GM12878 (cell line): ENCODE measurements at regions not wholly inside any gene's neighbourhood (a gene's known extent, or its start where the extent isn't known, plus 50 kb on each side); places are given as distances from the start of the nearest gene placed in this dataset.

Experiments used
- ATAC-seq: fragments of 200-7000 bp; cut with Tn5 transposase; 3 replicates; pipeline ENCODE4 v1.9.1; 2020; ENCODE audit warnings: mild to moderate bottlenecking, moderate library complexity
- BruUV-seq: library from RNA; stranded (reverse); fragments of 400-500 nt; replicated peaks from 2 replicates; lab custom pipeline; 2021; lab: Mats Ljungman, UMichigan
- CTCF ChIA-PET: fragments of 300-600 bp; sonication (Branson Sonifier 250); formaldehyde crosslinking; extraction: SDS; loops from one replicate; lab custom pipeline; 2021; ENCODE audit warnings: inconsistent platforms; lab: Yijun Ruan, JAX
- POLR2A ChIA-PET: fragments of 350-600 bp; formaldehyde crosslinking; extraction: SDS; loops from one replicate; lab custom pipeline; 2021; ENCODE audit warnings: inconsistent platforms; lab: Charles Lee
- RAD21 ChIA-PET: fragments of 300-600 bp; sonication (Branson Sonifier 250); formaldehyde crosslinking; loops from one replicate; lab custom pipeline; 2023; ENCODE audit warnings: antibody characterized with exemption; ENCODE audit not compliant: unreplicated experiment; lab: Charles Lee
- SMC1A ChIA-PET: fragments of 300-600 bp; sonication (Branson Sonifier 250); formaldehyde crosslinking; loops from one replicate; lab custom pipeline; 2023; ENCODE audit not compliant: unreplicated experiment, uncharacterized antibody; lab: Charles Lee
- DNase-seq: peaks from one replicate; pipeline ENCODE4 v3.0.0-alpha.2; 2011; ENCODE audit warnings: low read depth, low spot score
- FAIRE-seq: peaks from 3 replicates; lab custom pipeline; 2011; peaks lifted over from hg19 to GRCh38; lab: Jason Lieb, UNC
- H2AFZ ChIP-seq: 2 replicates; pipeline ENCODE4 v1.6.0; 2011; ENCODE audit warnings: low read depth, low read length, control low read depth; ENCODE audit not compliant: control insufficient read depth
- H3K27ac ChIP-seq: 2 replicates; pipeline ENCODE4 v1.5.1; 2011; ENCODE audit warnings: control low read depth; ENCODE audit not compliant: control insufficient read depth, insufficient read depth
- H3K27me3 ChIP-seq, 2 experiments: replicated peaks in 1 of 2; 2 replicates each; pipeline versions ENCODE4 v1.6.0 to v1.6.1; 2011; ENCODE audit warnings: low read length in 1 of 2; ENCODE audit not compliant: control insufficient read depth in 2 of 2, insufficient read depth in 2 of 2
- H3K36me3 ChIP-seq, 2 experiments: 2 replicates each; pipeline ENCODE4 v1.5.1; 2011; ENCODE audit warnings: low read length in 1 of 2; ENCODE audit not compliant: control insufficient read depth in 2 of 2, insufficient read depth in 2 of 2
- H3K4me1 ChIP-seq: 2 replicates; pipeline ENCODE4 v1.6.1; 2011; ENCODE audit warnings: mild to moderate bottlenecking, low read length, moderate library complexity, mixed read lengths; ENCODE audit not compliant: control insufficient read depth, insufficient read depth
- H3K4me2 ChIP-seq: 2 replicates; pipeline ENCODE4 v1.6.0; 2011; ENCODE audit warnings: control low read depth; ENCODE audit not compliant: control insufficient read depth, insufficient read depth
- H3K4me3 ChIP-seq: fragments of 200-600 bp; sonication (generic); 2 replicates; pipeline ENCODE4 v1.5.1; 2016
- H3K79me2 ChIP-seq: 2 replicates; pipeline ENCODE4 v1.6.0; 2011; ENCODE audit warnings: low read length; ENCODE audit not compliant: control insufficient read depth, insufficient read depth
- H3K9ac ChIP-seq: 2 replicates; pipeline ENCODE4 v1.8.0; 2011; ENCODE audit warnings: low read length, control low read depth, mixed read lengths; ENCODE audit not compliant: control insufficient read depth, insufficient read depth
- H3K9me3 ChIP-seq: replicated peaks from 3 replicates; pipeline ENCODE4 v1.5.1; 2011; ENCODE audit warnings: mild to moderate bottlenecking, low read length; ENCODE audit not compliant: control insufficient read depth, insufficient read depth
- H4K20me1 ChIP-seq: 2 replicates; pipeline ENCODE4 v1.6.0; 2011; ENCODE audit not compliant: control insufficient read depth, insufficient read depth
- DPF2 ChIP-seq: fragments of 450-650 bp; IDR thresholded peaks from 2 replicates; pipeline ENCODE4 v1.6.1; 2017; ENCODE audit warnings: mild to moderate bottlenecking
- HDGF ChIP-seq: fragments of 450-650 bp; IDR thresholded peaks from 2 replicates; pipeline ENCODE4 v1.6.1; 2016; ENCODE audit warnings: antibody characterized with exemption
- JUND ChIP-seq: IDR thresholded peaks from 2 replicates; pipeline ENCODE4 v1.6.1; 2012; ENCODE audit warnings: low read depth, mild to moderate bottlenecking, low read length, improper control_type of control experiment, moderate library complexity
- MXI1 ChIP-seq: fragments of 150-350 bp; IDR thresholded peaks from 2 replicates; pipeline ENCODE4 v1.6.1; 2011; ENCODE audit warnings: low read depth, mild to moderate bottlenecking, inconsistent platforms, low read length, improper control_type of control experiment
- NFXL1 ChIP-seq: fragments of 450-650 bp; IDR thresholded peaks from 2 replicates; pipeline ENCODE4 v1.6.1; 2017; ENCODE audit warnings: antibody characterized with exemption, mild to moderate bottlenecking, borderline replicate concordance
- SMARCA5 ChIP-seq: fragments of 450-650 bp; IDR thresholded peaks from 2 replicates; pipeline ENCODE4 v1.6.1; 2017; ENCODE audit warnings: mild to moderate bottlenecking
- TCF7 ChIP-seq: IDR thresholded peaks from 2 replicates; pipeline ENCODE4 v1.6.1; 2014; ENCODE audit warnings: antibody characterized with exemption, borderline replicate concordance
- WGBS: methylation state at CpG from one replicate; pipeline ENCODE4 v1.1.6; 2016; ENCODE audit warnings: low lambda C conversion rate; ENCODE audit not compliant: insufficient replicate concordance, insufficient coverage; ENCODE audit errors: missing lambda C conversion rate; 5-methylcytosine and 5-hydroxymethylcytosine counted together
- in situ Hi-C: fragments of 300-500 bp; cut with MboI; formaldehyde crosslinking; loops from 9 replicates; pipeline ENCODE4 v1.14.3; 2018; ENCODE audit warnings: mixed read lengths
- intact Hi-C: fragments of 100-400 bp; cut with micrococcal nuclease; formaldehyde crosslinking; loops from one replicate; pipeline ENCODE4 v1.14.2; 2022; ENCODE audit not compliant: unreplicated experiment
- TF ChIP-seq, protein P1 (sequence below): fragments of 450-650 bp; IDR thresholded peaks from 2 replicates; pipeline ENCODE4 v1.6.1; 2018; ENCODE audit warnings: borderline replicate concordance, mild to moderate bottlenecking; ENCODE audit not compliant: partially characterized antibody

DNA sequence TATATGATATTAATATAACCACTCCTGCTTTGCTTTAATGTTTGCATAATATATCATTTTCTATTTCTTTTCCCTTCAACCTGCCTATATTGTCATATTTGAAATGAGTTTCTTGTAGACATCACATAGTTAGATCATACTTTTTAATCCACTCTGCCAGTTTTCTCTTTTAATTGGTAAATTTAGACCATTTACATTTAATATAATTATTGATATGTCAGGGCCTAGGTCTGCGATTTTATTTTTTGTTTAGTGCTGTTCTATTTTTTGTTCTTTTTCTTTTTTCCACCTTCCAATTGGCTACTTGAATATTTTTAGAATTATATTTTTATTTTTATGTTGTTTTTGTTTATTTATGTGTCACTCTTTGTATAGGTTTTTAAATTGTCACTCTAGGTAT, 213.3 kb downstream of the C1orf94 start:
- no peak for ATAC-seq
- no peak for DNase-seq
- H3K79me2 ChIP-seq, result no peaks in the 10 kb centered on the region
- no peaks in the 10 kb centered on the region for H3K4me1 ChIP-seq
- no peak for TF ChIP-seq JUND
- no peak for TF ChIP-seq SMARCA5
- TF ChIP-seq MXI1, result no peak
- no peak for TF ChIP-seq HDGF
- no peak for TF ChIP-seq TCF7
- TF ChIP-seq DPF2, result no peak
- no peak for TF ChIP-seq NFXL1
- TF ChIP-seq, protein P1, sequence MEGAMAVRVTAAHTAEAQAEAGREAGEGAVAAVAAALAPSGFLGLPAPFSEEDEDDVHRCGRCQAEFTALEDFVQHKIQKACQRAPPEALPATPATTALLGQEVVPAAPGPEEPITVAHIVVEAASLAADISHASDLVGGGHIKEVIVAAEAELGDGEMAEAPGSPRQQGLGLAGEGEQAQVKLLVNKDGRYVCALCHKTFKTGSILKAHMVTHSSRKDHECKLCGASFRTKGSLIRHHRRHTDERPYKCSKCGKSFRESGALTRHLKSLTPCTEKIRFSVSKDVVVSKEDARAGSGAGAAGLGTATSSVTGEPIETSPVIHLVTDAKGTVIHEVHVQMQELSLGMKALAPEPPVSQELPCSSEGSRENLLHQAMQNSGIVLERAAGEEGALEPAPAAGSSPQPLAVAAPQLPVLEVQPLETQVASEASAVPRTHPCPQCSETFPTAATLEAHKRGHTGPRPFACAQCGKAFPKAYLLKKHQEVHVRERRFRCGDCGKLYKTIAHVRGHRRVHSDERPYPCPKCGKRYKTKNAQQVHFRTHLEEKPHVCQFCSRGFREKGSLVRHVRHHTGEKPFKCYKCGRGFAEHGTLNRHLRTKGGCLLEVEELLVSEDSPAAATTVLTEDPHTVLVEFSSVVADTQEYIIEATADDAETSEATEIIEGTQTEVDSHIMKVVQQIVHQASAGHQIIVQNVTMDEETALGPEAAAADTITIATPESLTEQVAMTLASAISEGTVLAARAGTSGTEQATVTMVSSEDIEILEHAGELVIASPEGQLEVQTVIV, result no peak
- no peak for FAIRE-seq
- H4K20me1 ChIP-seq, result no peaks in the 10 kb centered on the region
- WGBS, result 0% methylated on average over 1 of the region's 1 CpG
- no peak overlapping the region for H2AFZ ChIP-seq
- SMC1A ChIA-PET, result no interaction called here
- POLR2A ChIA-PET, result no interaction called here
- in situ Hi-C loops, result no loop called here
- RAD21 ChIA-PET, result no interaction called here
- no peaks in the 10 kb centered on the region for H3K9me3 ChIP-seq
- intact Hi-C loops, result no loop called here
- no TSS peak for BruUV-seq
- no peak overlapping the region for H3K4me3 ChIP-seq
- H3K27ac ChIP-seq, result no peak overlapping the region
- H3K9ac ChIP-seq, result no peak overlapping the region
- no peaks in the 10 kb centered on the region for H3K27me3 ChIP-seq
- no peak overlapping the region for H3K4me2 ChIP-seq
- H3K36me3 ChIP-seq, result no peaks in the 10 kb centered on the region
- CTCF ChIA-PET, result interaction anchor here (1.3 kb wide), 1 partner anchor 8 kb away, joined by 3 read pairs; no protein-coding TSS in a partner anchor
